ENCODE measurements at regions not wholly inside any gene's neighbourhood (a gene's known extent, or its start where the extent isn't known, plus 50 kb on each side); places are given as distances from the start of the nearest gene placed in this dataset.
"Not testable (repeated sequence)": the region's sequence is repeated elsewhere in the genome, so short reads cannot be mapped to it uniquely, and the experiment has no call there.

DNA sequence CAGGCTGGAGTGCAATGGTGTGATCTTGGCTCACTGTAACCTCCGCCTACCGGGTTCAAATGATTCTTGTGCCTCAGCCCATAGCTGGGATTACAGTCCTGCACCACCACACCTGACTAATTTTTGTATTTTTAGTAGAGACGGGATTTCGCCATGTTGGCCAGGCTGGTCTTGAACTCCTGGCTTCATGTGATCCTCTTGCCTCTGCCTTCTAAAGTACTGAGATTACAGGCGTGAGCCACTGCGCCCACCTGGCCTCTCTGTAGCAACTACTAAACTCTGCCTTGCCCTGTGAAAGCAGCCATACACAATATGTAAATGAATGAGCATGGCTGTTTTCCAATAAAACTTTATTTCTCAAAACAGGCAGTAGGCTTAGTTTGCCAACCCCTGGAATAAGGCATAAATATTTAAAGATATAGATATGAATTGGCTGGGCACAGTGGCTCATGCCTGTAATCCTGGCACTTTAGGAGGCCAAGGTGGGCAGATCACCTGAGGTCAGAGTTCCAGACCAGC, 127.9 kb upstream of the ZNF217 start:
- TF ChIP-seq, protein P1, sequence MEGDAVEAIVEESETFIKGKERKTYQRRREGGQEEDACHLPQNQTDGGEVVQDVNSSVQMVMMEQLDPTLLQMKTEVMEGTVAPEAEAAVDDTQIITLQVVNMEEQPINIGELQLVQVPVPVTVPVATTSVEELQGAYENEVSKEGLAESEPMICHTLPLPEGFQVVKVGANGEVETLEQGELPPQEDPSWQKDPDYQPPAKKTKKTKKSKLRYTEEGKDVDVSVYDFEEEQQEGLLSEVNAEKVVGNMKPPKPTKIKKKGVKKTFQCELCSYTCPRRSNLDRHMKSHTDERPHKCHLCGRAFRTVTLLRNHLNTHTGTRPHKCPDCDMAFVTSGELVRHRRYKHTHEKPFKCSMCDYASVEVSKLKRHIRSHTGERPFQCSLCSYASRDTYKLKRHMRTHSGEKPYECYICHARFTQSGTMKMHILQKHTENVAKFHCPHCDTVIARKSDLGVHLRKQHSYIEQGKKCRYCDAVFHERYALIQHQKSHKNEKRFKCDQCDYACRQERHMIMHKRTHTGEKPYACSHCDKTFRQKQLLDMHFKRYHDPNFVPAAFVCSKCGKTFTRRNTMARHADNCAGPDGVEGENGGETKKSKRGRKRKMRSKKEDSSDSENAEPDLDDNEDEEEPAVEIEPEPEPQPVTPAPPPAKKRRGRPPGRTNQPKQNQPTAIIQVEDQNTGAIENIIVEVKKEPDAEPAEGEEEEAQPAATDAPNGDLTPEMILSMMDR (IDR thresholded peaks at IDR 0.05 in 4 of 5, conservative IDR thresholded peaks at IDR 0.05 in 1 of 5), result not testable (repeated sequence)
- TF ChIP-seq POLR2A (IDR thresholded peaks at IDR 0.05), result not testable (repeated sequence)

All from gastrocnemius medialis (tissue), 4 donors.